ENCODE measurements at regions not wholly inside any gene's neighbourhood (a gene's known extent, or its start where the extent isn't known, plus 50 kb on each side); places are given as distances from the start of the nearest gene placed in this dataset.

GRCh38 chr2:183428881-183429280 is 304.6 kb downstream of the NUP35 start:
- TF ChIP-seq POLR2AphosphoS5 (IDR thresholded peaks at IDR 0.05) (no peak), POLR2A (IDR thresholded peaks at IDR 0.05) (no peak)
